GM13976 (cell line): ENCODE measurements at regions not wholly inside any gene's neighbourhood (a gene's known extent, or its start where the extent isn't known, plus 50 kb on each side); places are given as distances from the start of the nearest gene placed in this dataset.
"Not testable (repeated sequence)": the region's sequence is repeated elsewhere in the genome, so short reads cannot be mapped to it uniquely, and the experiment has no call there.

Experiments used
- DNase-seq: peaks from one replicate; pipeline ENCODE4 v3.0.0; 2012; ENCODE audit warnings: low spot score
- CTCF ChIP-seq: IDR thresholded peaks from 2 replicates; pipeline ENCODE4 v1.5.1; 2012; ENCODE audit warnings: borderline replicate concordance, mild to moderate bottlenecking; ENCODE audit not compliant: insufficient read depth; ENCODE audit errors: extremely low read depth, missing control alignments, control extremely low read depth
- in situ Hi-C: fragments of 300-500 bp; cut with MboI; formaldehyde crosslinking; loops from one replicate; pipeline ENCODE4 v1.12.0; 2022; ENCODE audit warnings: low sequenced_read_pairs, mixed read lengths, inconsistent platforms; ENCODE audit not compliant: unreplicated experiment

GRCh38 chr20:12566596-12566995 lies 442.2 kb upstream of the SPTLC3 start:
- no peak for TF ChIP-seq CTCF
- in situ Hi-C loops, result no loop called here
- DNase-seq, result no peak

- in situ Hi-C loops, result no loop called here
- no peak for TF ChIP-seq CTCF
- DNase-seq, result no peak
Measured at GRCh38 chr20:12570371-12570770, 438.4 kb upstream of the SPTLC3 start.

GRCh38 chr20:12573442-12573841 lies 435.3 kb upstream of the SPTLC3 start:
- no peak for TF ChIP-seq CTCF
- no peak for DNase-seq
- in situ Hi-C loops, result no loop called here

GRCh38 chr20:12575352-12576095 lies 433.2 kb upstream of the SPTLC3 start:
- no peak for TF ChIP-seq CTCF
- in situ Hi-C loops, result no loop called here
- no peak for DNase-seq

GRCh38 chr20:12577213-12577612 lies 431.6 kb upstream of the SPTLC3 start:
- in situ Hi-C loops, result no loop called here
- DNase-seq, result no peak
- no peak for TF ChIP-seq CTCF

GRCh38 chr20:12581644-12582289 lies 427.0 kb upstream of the SPTLC3 start:
- no peak for TF ChIP-seq CTCF
- in situ Hi-C loops, result no loop called here
- no peak for DNase-seq

GRCh38 chr20:12582710-12583109 lies 426.1 kb upstream of the SPTLC3 start:
- DNase-seq, in situ Hi-C loops: not testable (repeated sequence)
